Caco-2 (cell line): ENCODE measurements at regions not wholly inside any gene's neighbourhood (a gene's known extent, or its start where the extent isn't known, plus 50 kb on each side); places are given as distances from the start of the nearest gene placed in this dataset.
A peak's percentile ranks its signal among the peaks of the same experiment; 100 is the strongest.

ENCODE experiments used
- BruUV-seq: library from RNA; stranded (reverse); fragments of 400-500 nt; replicated peaks from 2 replicates; lab custom pipeline; 2021; lab: Mats Ljungman, UMichigan
- CTCF ChIA-PET: fragments of 300-600 bp; sonication (Branson Sonifier 250); formaldehyde crosslinking; loops from one replicate; lab custom pipeline; 2022; ENCODE audit warnings: antibody characterized with exemption; lab: Charles Lee
- POLR2A ChIA-PET: fragments of 300-600 bp; sonication (Branson Sonifier 250); formaldehyde crosslinking; loops from one replicate; lab custom pipeline; 2022; ENCODE audit warnings: antibody characterized with exemption; lab: Charles Lee
- DNase-seq, 2 experiments: peaks; one replicate each; pipeline versions ENCODE4 v3.0.0 to v3.0.0-alpha.2; 2020 to 2022
- H3K27me3 ChIP-seq: replicated peaks from 2 replicates; pipeline ENCODE4 v1.6.0; 2011; ENCODE audit warnings: low read length; ENCODE audit not compliant: control insufficient read depth, insufficient read depth
- H3K36me3 ChIP-seq: 2 replicates; pipeline ENCODE4 v1.5.1; 2011; ENCODE audit warnings: low read length; ENCODE audit not compliant: control insufficient read depth, insufficient read depth
- H3K4me1 ChIP-seq: fragments of 250-450 bp; sonication (Bioruptor Pico); 2 replicates; pipeline ENCODE4 v1.5.1; 2020; ENCODE audit warnings: mild to moderate bottlenecking
- H3K4me3 ChIP-seq: 2 replicates; pipeline ENCODE4 v1.5.1; 2011; ENCODE audit warnings: low read depth, mild to moderate bottlenecking, control low read depth, low read length
- H3K9me3 ChIP-seq: fragments of 250-450 bp; sonication (Bioruptor Pico); 2 replicates; pipeline ENCODE4 v1.5.1; 2020; ENCODE audit warnings: mild to moderate bottlenecking, moderate library complexity
- H3K27ac Mint-ChIP-seq: one replicate; pipeline ENCODE4 v1.8.0; 2022; ENCODE audit warnings: mixed read lengths; ENCODE audit not compliant: unreplicated experiment
- H3K27me3 Mint-ChIP-seq: one replicate; pipeline ENCODE4 v1.8.0; 2022; ENCODE audit warnings: mixed read lengths; ENCODE audit not compliant: insufficient read depth, unreplicated experiment
- H3K36me3 Mint-ChIP-seq: one replicate; pipeline ENCODE4 v1.8.0; 2022; ENCODE audit warnings: mild to moderate bottlenecking, mixed read lengths; ENCODE audit not compliant: insufficient read depth, unreplicated experiment
- H3K4me1 Mint-ChIP-seq: one replicate; pipeline ENCODE4 v1.8.0; 2022; ENCODE audit warnings: low read depth, mixed read lengths; ENCODE audit not compliant: unreplicated experiment
- H3K4me3 Mint-ChIP-seq: one replicate; pipeline ENCODE4 v1.8.0; 2022; ENCODE audit warnings: mild to moderate bottlenecking, moderate library complexity, mixed read lengths; ENCODE audit not compliant: unreplicated experiment
- H3K9me3 Mint-ChIP-seq: one replicate; pipeline ENCODE4 v1.8.0; 2022; ENCODE audit warnings: mixed read lengths; ENCODE audit not compliant: unreplicated experiment
- intact Hi-C: fragments of 100-400 bp; cut with micrococcal nuclease; formaldehyde crosslinking; loops from one replicate; pipeline ENCODE4 v1.10.0; 2022; ENCODE audit not compliant: unreplicated experiment
- TF ChIP-seq, protein P1 (sequence below), 2 experiments: fragments of 200-600 bp in 1 of 2; IDR thresholded peaks; 1 replicate in 1 of 2; 2 replicates in 1 of 2; pipeline versions ENCODE4 v1.5.1 to v1.8.0; 2011 to 2022; ENCODE audit warnings: antibody characterized with exemption in 1 of 2, control low read depth in 1 of 2, inconsistent platforms in 1 of 2, low read depth in 1 of 2, low read length in 1 of 2, mild to moderate bottlenecking in 1 of 2, moderate library complexity in 1 of 2; ENCODE audit not compliant: insufficient read depth in 1 of 2, severe bottlenecking in 1 of 2, unreplicated experiment in 1 of 2

DNA sequence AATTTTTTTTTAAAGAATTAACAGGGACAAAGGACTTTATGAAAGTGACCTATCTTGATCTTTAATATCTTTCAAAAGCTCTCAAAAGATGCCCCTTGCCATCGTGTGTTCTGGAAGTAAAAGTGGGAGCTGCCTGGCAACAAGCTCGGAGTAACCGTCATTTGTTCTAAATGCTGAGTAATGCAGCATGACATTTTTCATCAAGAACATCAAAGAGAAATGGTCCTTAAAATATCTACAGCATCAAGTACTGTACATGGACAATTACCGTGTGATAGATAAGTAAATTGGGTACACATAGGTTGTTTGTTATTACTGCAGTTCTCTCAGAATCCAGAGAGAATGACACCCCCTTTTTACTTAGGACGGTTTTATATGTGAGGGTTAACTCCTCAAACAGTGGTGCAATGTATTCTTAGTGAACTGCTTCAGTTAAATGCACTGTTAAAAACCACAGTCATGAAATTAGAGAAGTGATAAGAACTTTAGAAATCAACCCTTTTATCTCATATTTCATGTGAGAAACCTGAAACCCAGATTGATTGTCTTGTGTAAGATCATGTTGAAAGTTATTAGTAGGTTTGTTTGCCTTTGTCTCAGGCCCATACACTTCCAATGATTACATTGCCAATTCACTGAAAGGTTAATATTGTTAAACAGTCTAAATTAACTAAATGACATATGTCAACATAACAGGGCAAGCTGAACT is 90.6 kb upstream of the HNMT start:
- Histone ChIP-seq H3K36me3 (no peaks in the 10 kb centered on the region; the same call in 1 of the 2 replicates), H3K9me3 (no peaks in the 10 kb centered on the region), H3K4me1 (peaks cover 50% of the 10 kb centered on the region), H3K27me3 (no peaks in the 10 kb centered on the region), H3K4me3 (no peak overlapping the region)
- CTCF ChIA-PET, result interaction anchor here (1.3 to 2.0 kb wide), 2 partner anchors 8 to 15 kb away, joined by 8 to 11 read pairs; no protein-coding TSS in a partner anchor
- no TSS peak for BruUV-seq
- peak overlapping the region; percentile 71 for H3K27ac Mint-ChIP-seq
- intact Hi-C loops, result no loop called here
- H3K36me3 Mint-ChIP-seq, result no peaks in the 10 kb centered on the region
- no peaks in the 10 kb centered on the region for H3K27me3 Mint-ChIP-seq
- H3K4me3 Mint-ChIP-seq, result peak overlapping the region; percentile 47
- no peaks in the 10 kb centered on the region for H3K9me3 Mint-ChIP-seq
- peak in 1 of 2 experiments; percentile 23 for DNase-seq
- H3K4me1 Mint-ChIP-seq, result peaks cover 29% of the 10 kb centered on the region
- TF ChIP-seq, protein P1, sequence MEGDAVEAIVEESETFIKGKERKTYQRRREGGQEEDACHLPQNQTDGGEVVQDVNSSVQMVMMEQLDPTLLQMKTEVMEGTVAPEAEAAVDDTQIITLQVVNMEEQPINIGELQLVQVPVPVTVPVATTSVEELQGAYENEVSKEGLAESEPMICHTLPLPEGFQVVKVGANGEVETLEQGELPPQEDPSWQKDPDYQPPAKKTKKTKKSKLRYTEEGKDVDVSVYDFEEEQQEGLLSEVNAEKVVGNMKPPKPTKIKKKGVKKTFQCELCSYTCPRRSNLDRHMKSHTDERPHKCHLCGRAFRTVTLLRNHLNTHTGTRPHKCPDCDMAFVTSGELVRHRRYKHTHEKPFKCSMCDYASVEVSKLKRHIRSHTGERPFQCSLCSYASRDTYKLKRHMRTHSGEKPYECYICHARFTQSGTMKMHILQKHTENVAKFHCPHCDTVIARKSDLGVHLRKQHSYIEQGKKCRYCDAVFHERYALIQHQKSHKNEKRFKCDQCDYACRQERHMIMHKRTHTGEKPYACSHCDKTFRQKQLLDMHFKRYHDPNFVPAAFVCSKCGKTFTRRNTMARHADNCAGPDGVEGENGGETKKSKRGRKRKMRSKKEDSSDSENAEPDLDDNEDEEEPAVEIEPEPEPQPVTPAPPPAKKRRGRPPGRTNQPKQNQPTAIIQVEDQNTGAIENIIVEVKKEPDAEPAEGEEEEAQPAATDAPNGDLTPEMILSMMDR (IDR thresholded peaks at IDR 0.05; ENCODE audit: insufficient read depth in 1 of 2, low read depth in 1 of 2, low read length in 1 of 2, severe bottlenecking in 1 of 2, unreplicated experiment in 1 of 2), result no peak
- POLR2A ChIA-PET, result no interaction called here

DNA sequence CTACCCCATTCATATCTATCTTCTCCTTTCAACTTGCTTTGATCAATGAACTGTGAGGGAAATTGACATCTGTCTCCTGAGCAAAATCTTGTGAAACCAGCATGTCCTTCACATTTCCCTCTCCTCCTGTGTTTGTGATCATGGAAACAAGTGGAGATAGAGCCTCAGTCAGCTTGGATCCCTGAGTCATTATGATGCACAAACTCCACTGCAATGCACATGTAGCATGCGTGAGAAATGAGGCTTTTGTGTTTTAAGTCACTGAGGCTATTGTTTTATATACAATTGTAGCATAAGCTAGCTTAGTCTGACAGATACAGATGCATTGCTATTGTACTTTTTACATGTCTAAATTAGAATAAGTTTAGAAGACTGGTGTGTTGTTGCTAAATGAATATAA is 85.2 kb upstream of the HNMT start:
- Histone ChIP-seq H3K4me1 (peaks cover 5% of the 10 kb centered on the region), H3K36me3 (no peaks in the 10 kb centered on the region), H3K4me3 (no peak overlapping the region), H3K27me3 (no peaks in the 10 kb centered on the region), H3K9me3 (no peaks in the 10 kb centered on the region)
- CTCF ChIA-PET, result no interaction called here
- TF ChIP-seq, protein P1 (IDR thresholded peaks at IDR 0.05; ENCODE audit: insufficient read depth in 1 of 2, low read depth in 1 of 2, low read length in 1 of 2, severe bottlenecking in 1 of 2, unreplicated experiment in 1 of 2), result no peak
- BruUV-seq, result no TSS peak
- POLR2A ChIA-PET, result no interaction called here
- Mint-ChIP-seq H3K27ac (no peak overlapping the region), H3K36me3 (no peaks in the 10 kb centered on the region), H3K27me3 (no peaks in the 10 kb centered on the region), H3K4me1 (peaks cover 4% of the 10 kb centered on the region), H3K4me3 (no peak overlapping the region), H3K9me3 (no peaks in the 10 kb centered on the region)
- intact Hi-C loops, result no loop called here
- DNase-seq, result no peak

DNA sequence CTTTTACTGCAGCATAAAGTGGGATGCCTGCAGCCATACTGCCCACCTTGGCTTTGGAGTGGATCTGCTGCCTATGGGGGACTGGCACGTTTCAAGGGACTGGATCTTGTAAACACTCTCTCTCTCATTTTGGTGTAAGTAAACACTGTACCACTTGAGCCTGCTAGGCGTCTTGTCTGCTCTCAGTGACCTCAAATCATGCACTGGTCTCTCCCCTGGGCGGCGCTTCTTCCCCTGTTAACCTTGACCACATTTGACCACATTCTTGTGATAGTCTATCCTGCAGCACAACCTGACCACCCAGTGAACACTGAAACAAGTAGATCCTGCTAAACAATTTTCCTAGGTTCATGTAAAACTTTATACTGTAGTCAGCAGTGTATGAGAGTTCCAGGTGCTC is 82.6 kb upstream of the HNMT start:
- H3K36me3 Mint-ChIP-seq, result no peaks in the 10 kb centered on the region
- no peak overlapping the region for H3K4me3 ChIP-seq
- ChIA-PET CTCF (interaction anchor here (1.5 kb wide), 1 partner anchor 16 kb away, joined by 6 read pairs; no protein-coding TSS in a partner anchor), POLR2A (no interaction called here)
- H3K27me3 Mint-ChIP-seq, result no peaks in the 10 kb centered on the region
- H3K36me3 ChIP-seq, result no peaks in the 10 kb centered on the region
- H3K27me3 ChIP-seq, result no peaks in the 10 kb centered on the region
- no peak overlapping the region for H3K27ac Mint-ChIP-seq
- H3K4me1 ChIP-seq, result no peaks in the 10 kb centered on the region; the same call in 1 of the 2 replicates
- H3K4me3 Mint-ChIP-seq, result no peak overlapping the region
- H3K4me1 Mint-ChIP-seq, result no peaks in the 10 kb centered on the region
- H3K9me3 ChIP-seq, result no peaks in the 10 kb centered on the region
- BruUV-seq, result no TSS peak
- intact Hi-C loops, result no loop called here
- TF ChIP-seq, protein P1 (IDR thresholded peaks at IDR 0.05; ENCODE audit: insufficient read depth in 1 of 2, low read depth in 1 of 2, low read length in 1 of 2, severe bottlenecking in 1 of 2, unreplicated experiment in 1 of 2), result no peak
- no peaks in the 10 kb centered on the region for H3K9me3 Mint-ChIP-seq
- DNase-seq, result no peak
